ENCODE measurements at regions not wholly inside any gene's neighbourhood (a gene's known extent, or its start where the extent isn't known, plus 50 kb on each side); places are given as distances from the start of the nearest gene placed in this dataset.

GRCh38 chr12:83954956-83955601 is 957.5 kb downstream of the SLC6A15 start:
- TF ChIP-seq POLR2A (IDR thresholded peaks at IDR 0.05) (no peak), CTCF (IDR thresholded peaks at IDR 0.05) (peak in 1 of 4 donors; percentile 11)

Measured in right lobe of liver (tissue), 4 donors.